ENCODE measurements at regions not wholly inside any gene's neighbourhood (a gene's known extent, or its start where the extent isn't known, plus 50 kb on each side); places are given as distances from the start of the nearest gene placed in this dataset.

DNA sequence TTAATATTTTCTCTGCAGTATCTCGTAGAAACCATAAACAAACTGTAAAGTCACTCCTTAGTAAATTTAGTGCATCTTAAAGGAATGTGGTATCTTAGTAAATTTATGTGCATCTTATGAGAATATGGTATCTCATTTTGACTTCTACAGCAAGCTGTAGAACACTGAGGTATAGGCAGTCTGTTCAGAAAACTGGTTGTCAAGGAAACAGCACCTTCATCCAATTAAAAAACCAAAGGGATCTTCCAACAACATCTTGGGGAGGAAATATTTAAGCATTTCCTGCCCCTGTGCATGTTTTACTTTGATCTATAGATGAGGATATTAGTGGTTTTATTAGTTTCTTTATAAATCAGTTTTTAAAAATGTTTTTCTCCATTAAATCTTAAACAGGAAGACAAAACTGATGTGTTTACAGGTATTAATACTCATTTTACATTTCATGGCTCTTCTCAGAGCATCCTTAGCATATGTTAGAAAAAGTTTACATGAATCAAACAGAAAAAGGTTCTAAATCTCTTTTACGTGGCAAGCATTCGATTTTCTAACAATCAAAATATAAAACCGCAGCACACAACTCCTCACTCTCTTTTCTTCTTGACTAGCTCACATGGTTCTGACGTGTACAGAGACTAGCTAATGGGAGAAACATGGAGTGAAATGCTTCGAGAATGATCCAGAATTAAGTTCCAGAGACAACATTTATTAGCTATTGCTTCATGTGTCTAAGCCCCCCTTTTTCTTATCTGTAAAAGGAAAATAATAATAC lies 668.8 kb downstream of the PTPRC start:
- TF ChIP-seq, protein P1, sequence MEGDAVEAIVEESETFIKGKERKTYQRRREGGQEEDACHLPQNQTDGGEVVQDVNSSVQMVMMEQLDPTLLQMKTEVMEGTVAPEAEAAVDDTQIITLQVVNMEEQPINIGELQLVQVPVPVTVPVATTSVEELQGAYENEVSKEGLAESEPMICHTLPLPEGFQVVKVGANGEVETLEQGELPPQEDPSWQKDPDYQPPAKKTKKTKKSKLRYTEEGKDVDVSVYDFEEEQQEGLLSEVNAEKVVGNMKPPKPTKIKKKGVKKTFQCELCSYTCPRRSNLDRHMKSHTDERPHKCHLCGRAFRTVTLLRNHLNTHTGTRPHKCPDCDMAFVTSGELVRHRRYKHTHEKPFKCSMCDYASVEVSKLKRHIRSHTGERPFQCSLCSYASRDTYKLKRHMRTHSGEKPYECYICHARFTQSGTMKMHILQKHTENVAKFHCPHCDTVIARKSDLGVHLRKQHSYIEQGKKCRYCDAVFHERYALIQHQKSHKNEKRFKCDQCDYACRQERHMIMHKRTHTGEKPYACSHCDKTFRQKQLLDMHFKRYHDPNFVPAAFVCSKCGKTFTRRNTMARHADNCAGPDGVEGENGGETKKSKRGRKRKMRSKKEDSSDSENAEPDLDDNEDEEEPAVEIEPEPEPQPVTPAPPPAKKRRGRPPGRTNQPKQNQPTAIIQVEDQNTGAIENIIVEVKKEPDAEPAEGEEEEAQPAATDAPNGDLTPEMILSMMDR (IDR thresholded peaks at IDR 0.05): no peak
- no peak for TF ChIP-seq POLR2A (IDR thresholded peaks at IDR 0.05)

All from upper lobe of left lung (tissue), 4 donors.